ENCODE measurements at regions not wholly inside any gene's neighbourhood (a gene's known extent, or its start where the extent isn't known, plus 50 kb on each side); places are given as distances from the start of the nearest gene placed in this dataset.

DNA sequence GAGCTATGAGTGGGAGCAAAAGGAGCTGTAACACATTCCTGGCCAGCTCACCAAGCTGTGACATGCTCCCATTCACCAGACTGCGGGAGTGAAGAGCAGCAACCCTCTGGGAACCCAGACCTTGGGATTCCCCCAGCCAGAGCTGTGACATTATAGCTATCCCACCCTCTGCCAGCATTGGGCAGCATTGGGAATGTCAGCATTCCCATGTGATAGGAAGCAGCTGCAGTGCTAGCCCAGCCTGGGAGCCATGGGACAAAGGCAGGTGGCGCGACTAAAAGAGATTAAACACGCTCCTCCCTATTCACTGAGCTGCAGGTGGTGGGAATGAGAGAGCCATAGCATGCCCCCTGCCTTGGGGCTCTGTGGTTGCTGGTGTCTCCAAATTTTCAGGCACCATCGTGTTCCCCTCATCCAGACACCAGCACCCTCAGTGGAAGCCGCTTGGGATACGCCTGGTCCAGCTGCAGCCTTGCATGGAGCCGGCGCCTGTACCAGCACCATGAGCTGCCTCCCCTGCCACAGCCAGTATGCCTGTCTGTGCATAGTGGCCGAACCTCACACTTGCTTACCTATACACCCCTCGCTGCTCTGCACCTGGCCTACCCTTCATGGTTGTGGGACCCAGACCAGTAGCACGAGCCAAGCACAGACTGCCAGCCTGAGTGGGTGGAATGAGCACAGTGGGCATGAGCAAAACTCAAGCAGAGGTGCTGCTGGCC, 695.6 kb upstream of the GCFC2 start:
- no peak for DNase-seq
- TF ChIP-seq NRF1 (IDR thresholded peaks at IDR 0.05; ENCODE audit: low read depth, low read length): no peak
- no peak for TF ChIP-seq TEAD4 (IDR thresholded peaks at IDR 0.05; ENCODE audit: borderline replicate concordance, insufficient read depth)
- no peak for TF ChIP-seq SIN3A (IDR thresholded peaks at IDR 0.05; ENCODE audit: borderline replicate concordance, low read depth, low read length)
- no peak for TF ChIP-seq TCF12 (IDR thresholded peaks at IDR 0.05)
- TF ChIP-seq, protein P1, sequence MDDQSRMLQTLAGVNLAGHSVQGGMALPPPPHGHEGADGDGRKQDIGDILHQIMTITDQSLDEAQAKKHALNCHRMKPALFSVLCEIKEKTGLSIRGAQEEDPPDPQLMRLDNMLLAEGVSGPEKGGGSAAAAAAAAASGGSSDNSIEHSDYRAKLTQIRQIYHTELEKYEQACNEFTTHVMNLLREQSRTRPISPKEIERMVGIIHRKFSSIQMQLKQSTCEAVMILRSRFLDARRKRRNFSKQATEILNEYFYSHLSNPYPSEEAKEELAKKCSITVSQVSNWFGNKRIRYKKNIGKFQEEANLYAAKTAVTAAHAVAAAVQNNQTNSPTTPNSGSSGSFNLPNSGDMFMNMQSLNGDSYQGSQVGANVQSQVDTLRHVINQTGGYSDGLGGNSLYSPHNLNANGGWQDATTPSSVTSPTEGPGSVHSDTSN (IDR thresholded peaks at IDR 0.05): no peak
- TF ChIP-seq EP300 (IDR thresholded peaks at IDR 0.05; ENCODE audit: borderline replicate concordance in 1 of 2, low read depth in 1 of 2, low read length in 1 of 2): no peak
- TF ChIP-seq, protein P2, sequence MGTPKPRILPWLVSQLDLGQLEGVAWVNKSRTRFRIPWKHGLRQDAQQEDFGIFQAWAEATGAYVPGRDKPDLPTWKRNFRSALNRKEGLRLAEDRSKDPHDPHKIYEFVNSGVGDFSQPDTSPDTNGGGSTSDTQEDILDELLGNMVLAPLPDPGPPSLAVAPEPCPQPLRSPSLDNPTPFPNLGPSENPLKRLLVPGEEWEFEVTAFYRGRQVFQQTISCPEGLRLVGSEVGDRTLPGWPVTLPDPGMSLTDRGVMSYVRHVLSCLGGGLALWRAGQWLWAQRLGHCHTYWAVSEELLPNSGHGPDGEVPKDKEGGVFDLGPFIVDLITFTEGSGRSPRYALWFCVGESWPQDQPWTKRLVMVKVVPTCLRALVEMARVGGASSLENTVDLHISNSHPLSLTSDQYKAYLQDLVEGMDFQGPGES (IDR thresholded peaks at IDR 0.05; ENCODE audit: low read depth, low read length): no peak
- TF ChIP-seq, protein P3, sequence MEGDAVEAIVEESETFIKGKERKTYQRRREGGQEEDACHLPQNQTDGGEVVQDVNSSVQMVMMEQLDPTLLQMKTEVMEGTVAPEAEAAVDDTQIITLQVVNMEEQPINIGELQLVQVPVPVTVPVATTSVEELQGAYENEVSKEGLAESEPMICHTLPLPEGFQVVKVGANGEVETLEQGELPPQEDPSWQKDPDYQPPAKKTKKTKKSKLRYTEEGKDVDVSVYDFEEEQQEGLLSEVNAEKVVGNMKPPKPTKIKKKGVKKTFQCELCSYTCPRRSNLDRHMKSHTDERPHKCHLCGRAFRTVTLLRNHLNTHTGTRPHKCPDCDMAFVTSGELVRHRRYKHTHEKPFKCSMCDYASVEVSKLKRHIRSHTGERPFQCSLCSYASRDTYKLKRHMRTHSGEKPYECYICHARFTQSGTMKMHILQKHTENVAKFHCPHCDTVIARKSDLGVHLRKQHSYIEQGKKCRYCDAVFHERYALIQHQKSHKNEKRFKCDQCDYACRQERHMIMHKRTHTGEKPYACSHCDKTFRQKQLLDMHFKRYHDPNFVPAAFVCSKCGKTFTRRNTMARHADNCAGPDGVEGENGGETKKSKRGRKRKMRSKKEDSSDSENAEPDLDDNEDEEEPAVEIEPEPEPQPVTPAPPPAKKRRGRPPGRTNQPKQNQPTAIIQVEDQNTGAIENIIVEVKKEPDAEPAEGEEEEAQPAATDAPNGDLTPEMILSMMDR (IDR thresholded peaks at IDR 0.05): no peak
- no peak for TF ChIP-seq GABPA (IDR thresholded peaks at IDR 0.05; ENCODE audit: low read depth)
- TF ChIP-seq RFX5 (IDR thresholded peaks at IDR 0.05; ENCODE audit: low read length): no peak
- TF ChIP-seq RAD21 (IDR thresholded peaks at IDR 0.05; ENCODE audit: low read length): no peak
- TF ChIP-seq, protein P4, sequence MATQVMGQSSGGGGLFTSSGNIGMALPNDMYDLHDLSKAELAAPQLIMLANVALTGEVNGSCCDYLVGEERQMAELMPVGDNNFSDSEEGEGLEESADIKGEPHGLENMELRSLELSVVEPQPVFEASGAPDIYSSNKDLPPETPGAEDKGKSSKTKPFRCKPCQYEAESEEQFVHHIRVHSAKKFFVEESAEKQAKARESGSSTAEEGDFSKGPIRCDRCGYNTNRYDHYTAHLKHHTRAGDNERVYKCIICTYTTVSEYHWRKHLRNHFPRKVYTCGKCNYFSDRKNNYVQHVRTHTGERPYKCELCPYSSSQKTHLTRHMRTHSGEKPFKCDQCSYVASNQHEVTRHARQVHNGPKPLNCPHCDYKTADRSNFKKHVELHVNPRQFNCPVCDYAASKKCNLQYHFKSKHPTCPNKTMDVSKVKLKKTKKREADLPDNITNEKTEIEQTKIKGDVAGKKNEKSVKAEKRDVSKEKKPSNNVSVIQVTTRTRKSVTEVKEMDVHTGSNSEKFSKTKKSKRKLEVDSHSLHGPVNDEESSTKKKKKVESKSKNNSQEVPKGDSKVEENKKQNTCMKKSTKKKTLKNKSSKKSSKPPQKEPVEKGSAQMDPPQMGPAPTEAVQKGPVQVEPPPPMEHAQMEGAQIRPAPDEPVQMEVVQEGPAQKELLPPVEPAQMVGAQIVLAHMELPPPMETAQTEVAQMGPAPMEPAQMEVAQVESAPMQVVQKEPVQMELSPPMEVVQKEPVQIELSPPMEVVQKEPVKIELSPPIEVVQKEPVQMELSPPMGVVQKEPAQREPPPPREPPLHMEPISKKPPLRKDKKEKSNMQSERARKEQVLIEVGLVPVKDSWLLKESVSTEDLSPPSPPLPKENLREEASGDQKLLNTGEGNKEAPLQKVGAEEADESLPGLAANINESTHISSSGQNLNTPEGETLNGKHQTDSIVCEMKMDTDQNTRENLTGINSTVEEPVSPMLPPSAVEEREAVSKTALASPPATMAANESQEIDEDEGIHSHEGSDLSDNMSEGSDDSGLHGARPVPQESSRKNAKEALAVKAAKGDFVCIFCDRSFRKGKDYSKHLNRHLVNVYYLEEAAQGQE (IDR thresholded peaks at IDR 0.05; ENCODE audit: low read depth, low read length): no peak
- no peak for TF ChIP-seq ELF1 (IDR thresholded peaks at IDR 0.05)
- TF ChIP-seq CHD2 (IDR thresholded peaks at IDR 0.05; ENCODE audit: low read length, partially characterized antibody): no peak
- TF ChIP-seq NFIC (IDR thresholded peaks at IDR 0.05; ENCODE audit: borderline replicate concordance): no peak
- TF ChIP-seq MXI1 (IDR thresholded peaks at IDR 0.05; ENCODE audit: low read depth, low read length): no peak
- no peak for TF ChIP-seq JUND (IDR thresholded peaks at IDR 0.05)
- no peak for TF ChIP-seq GATA2 (CRISPR knock-in tag; IDR thresholded peaks at IDR 0.05)
- no peak for TF ChIP-seq FOSL2 (IDR thresholded peaks at IDR 0.05; ENCODE audit: borderline replicate concordance, low read depth)
- TF ChIP-seq MEF2A (IDR thresholded peaks at IDR 0.05; ENCODE audit: borderline replicate concordance, low read depth): no peak
- no peaks in the 10 kb centered on the region for H3K79me2 ChIP-seq (ENCODE audit: insufficient read depth)
- H3K27me3 ChIP-seq (ENCODE audit: insufficient read depth): no peaks in the 10 kb centered on the region
- H3K9me3 ChIP-seq: no peaks in the 10 kb centered on the region
- no peaks in the 10 kb centered on the region for H3K9me2 ChIP-seq
- ChIA-PET CTCF (no interaction called here), POLR2A (no interaction called here)
- H4K20me1 ChIP-seq (ENCODE audit: insufficient read depth): no peaks in the 10 kb centered on the region
- no peaks in the 10 kb centered on the region for H3F3A ChIP-seq (replicated peaks; ENCODE audit: insufficient read depth)
- H3K36me3 ChIP-seq (replicated peaks in 1 of 2; ENCODE audit: control insufficient read depth in 1 of 2, insufficient read depth in 2 of 2, low read length in 1 of 2): no peaks in the 10 kb centered on the region
- H3K27ac ChIP-seq (ENCODE audit: low read depth in 2 of 2, low read length in 1 of 2): no peak overlapping the region
- WGBS (ENCODE audit: low lambda C conversion rate): 23% methylated on average over 3 of the region's 12 CpGs
- H3K4me2 ChIP-seq: no peak overlapping the region
- H3K9ac ChIP-seq: no peak overlapping the region
- H3K4me3 ChIP-seq (ENCODE audit: low read depth in 2 of 2, low read length in 1 of 2): no peak overlapping the region; a peak in 1 of 4 replicates
- no peak overlapping the region for H2AFZ ChIP-seq (ENCODE audit: low read depth)
- no peaks in the 10 kb centered on the region for H3K4me1 ChIP-seq (ENCODE audit: control insufficient read depth in 1 of 2, insufficient read depth in 2 of 2, low read depth in 1 of 2, low read length in 1 of 2)
